Chondrocyte (in vitro differentiated cells): ENCODE measurements at regions not wholly inside any gene's neighbourhood (a gene's known extent, or its start where the extent isn't known, plus 50 kb on each side); places are given as distances from the start of the nearest gene placed in this dataset.

ENCODE experiments used
- DNase-seq: peaks from one replicate; pipeline ENCODE4 v3.0.0; 2021; ENCODE audit warnings: mixed read lengths, low spot score
- H3K27ac Mint-ChIP-seq: one replicate; pipeline ENCODE4 v1.8.0; 2021; ENCODE audit warnings: mild to moderate bottlenecking, moderate library complexity, mixed read lengths; ENCODE audit not compliant: unreplicated experiment
- H3K27me3 Mint-ChIP-seq: 2 replicates; pipeline ENCODE4 v1.8.0; 2021; ENCODE audit warnings: low read depth, mixed read lengths
- H3K36me3 Mint-ChIP-seq: 2 replicates; pipeline ENCODE4 v1.8.0; 2021; ENCODE audit warnings: low read depth, mixed read lengths
- H3K4me1 Mint-ChIP-seq: 2 replicates; pipeline ENCODE4 v1.8.0; 2021; ENCODE audit warnings: low read depth, mild to moderate bottlenecking, mixed read lengths
- H3K4me3 Mint-ChIP-seq: one replicate; pipeline ENCODE4 v1.8.0; 2021; ENCODE audit warnings: mild to moderate bottlenecking, moderate library complexity, mixed read lengths; ENCODE audit not compliant: unreplicated experiment
- H3K9me3 Mint-ChIP-seq: 2 replicates; pipeline ENCODE4 v1.8.0; 2021; ENCODE audit warnings: low read depth, mixed read lengths
- TF ChIP-seq, protein P1 (sequence below): fragments of 200-600 bp; sonication (generic); IDR thresholded peaks from 2 replicates; pipeline ENCODE4 v1.5.0; 2021; ENCODE audit warnings: antibody characterized with exemption, mild to moderate bottlenecking, moderate library complexity

DNA sequence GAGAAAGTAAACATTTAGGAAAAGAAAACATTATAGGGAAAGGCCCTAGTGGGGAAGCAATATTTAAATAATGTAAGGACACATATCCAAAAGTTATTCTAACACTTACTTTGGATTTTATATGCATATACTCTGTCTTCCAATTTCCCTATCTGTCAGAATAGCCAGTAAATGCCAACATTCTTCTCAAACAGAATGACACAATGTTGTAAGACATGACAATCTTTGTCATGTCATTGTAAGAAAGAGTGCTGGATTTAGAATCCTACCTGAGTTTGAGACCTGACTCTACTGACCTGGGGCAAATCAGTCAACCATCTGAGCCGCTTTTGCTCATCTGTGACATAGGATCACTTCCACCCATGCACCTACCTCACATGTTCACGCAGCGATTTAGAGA lies 198.3 kb downstream of the PHLDA1 start:
- no peak for DNase-seq
- Mint-ChIP-seq H3K27me3 (no peaks in the 10 kb centered on the region), H3K9me3 (peaks cover 2% of the 10 kb centered on the region), H3K27ac (no peak overlapping the region), H3K36me3 (no peaks in the 10 kb centered on the region), H3K4me1 (peaks cover 30% of the 10 kb centered on the region), H3K4me3 (no peak overlapping the region)
- TF ChIP-seq, protein P1, sequence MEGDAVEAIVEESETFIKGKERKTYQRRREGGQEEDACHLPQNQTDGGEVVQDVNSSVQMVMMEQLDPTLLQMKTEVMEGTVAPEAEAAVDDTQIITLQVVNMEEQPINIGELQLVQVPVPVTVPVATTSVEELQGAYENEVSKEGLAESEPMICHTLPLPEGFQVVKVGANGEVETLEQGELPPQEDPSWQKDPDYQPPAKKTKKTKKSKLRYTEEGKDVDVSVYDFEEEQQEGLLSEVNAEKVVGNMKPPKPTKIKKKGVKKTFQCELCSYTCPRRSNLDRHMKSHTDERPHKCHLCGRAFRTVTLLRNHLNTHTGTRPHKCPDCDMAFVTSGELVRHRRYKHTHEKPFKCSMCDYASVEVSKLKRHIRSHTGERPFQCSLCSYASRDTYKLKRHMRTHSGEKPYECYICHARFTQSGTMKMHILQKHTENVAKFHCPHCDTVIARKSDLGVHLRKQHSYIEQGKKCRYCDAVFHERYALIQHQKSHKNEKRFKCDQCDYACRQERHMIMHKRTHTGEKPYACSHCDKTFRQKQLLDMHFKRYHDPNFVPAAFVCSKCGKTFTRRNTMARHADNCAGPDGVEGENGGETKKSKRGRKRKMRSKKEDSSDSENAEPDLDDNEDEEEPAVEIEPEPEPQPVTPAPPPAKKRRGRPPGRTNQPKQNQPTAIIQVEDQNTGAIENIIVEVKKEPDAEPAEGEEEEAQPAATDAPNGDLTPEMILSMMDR: no peak

DNA sequence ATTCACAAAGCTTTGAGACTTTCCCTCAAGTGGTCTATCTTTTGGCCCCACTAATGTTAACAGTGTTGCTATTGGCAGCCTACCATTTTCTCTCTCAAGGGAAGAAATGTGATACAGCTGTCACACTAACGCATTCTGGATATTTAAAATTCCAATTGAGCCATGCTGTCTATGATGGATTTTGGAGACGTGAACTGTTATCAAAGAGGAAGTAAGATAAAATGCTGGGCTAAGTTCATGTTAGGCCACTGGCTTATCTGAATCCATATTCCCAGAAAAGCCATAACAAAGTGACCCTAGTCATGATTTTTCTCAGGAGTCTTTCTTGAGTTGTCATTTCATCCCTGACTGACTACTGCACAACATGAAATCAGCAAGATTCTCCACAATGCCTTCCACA lies 200.2 kb downstream of the PHLDA1 start:
- no peak overlapping the region for H3K4me3 Mint-ChIP-seq
- H3K27ac Mint-ChIP-seq: no peak overlapping the region
- H3K9me3 Mint-ChIP-seq: no peaks in the 10 kb centered on the region
- peaks cover 16% of the 10 kb centered on the region for H3K4me1 Mint-ChIP-seq
- no peaks in the 10 kb centered on the region for H3K36me3 Mint-ChIP-seq
- DNase-seq: no peak
- H3K27me3 Mint-ChIP-seq: no peaks in the 10 kb centered on the region
- TF ChIP-seq, protein P1: no peak

DNA sequence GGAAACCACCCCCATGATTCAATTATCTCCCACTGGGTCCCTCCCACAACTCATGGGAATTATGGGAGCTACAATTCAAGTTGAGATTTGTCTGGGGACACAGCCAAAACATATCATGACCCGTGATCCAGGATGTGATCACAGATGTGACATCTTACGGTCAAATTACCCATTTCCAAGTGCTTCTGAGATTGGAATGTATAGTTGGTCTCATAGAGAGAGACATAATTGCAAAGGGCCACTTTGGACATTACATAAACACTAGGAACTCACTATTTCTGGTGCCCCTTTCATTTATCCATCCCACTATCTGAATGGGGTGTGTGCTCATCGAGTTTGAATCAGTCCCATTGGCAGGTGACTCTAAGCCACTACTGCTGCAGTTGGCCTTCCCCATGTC lies 204.5 kb downstream of the PHLDA1 start:
- no peak overlapping the region for H3K4me3 Mint-ChIP-seq
- H3K4me1 Mint-ChIP-seq: peaks cover 22% of the 10 kb centered on the region

DNA sequence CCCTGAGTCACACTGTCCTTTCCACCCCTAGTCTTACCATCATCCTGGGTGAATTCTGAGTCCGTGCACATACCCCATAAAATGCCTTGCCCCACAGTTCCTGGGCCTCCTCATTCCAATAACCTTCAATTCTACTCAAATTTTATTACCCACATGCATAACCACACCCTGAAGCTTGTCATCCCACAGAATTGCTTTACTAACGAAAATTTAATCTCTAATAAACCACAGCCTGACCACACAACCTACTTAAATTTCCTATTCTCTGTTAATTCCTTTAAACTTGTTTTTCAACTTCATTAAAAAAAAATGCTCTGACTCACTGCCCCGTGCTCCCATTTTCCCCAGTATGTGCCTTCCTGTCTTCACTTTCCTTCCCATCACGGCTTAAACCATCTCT lies 205.9 kb downstream of the PHLDA1 start:
- Mint-ChIP-seq H3K27me3 (no peaks in the 10 kb centered on the region), H3K36me3 (no peaks in the 10 kb centered on the region), H3K4me1 (peaks cover 15% of the 10 kb centered on the region), H3K27ac (no peak overlapping the region), H3K4me3 (no peak overlapping the region), H3K9me3 (no peaks in the 10 kb centered on the region)
- DNase-seq: no peak
- TF ChIP-seq, protein P1: no peak

More for the DNA sequence above, 204.5 kb downstream of the PHLDA1 start:
- Mint-ChIP-seq H3K36me3 (no peaks in the 10 kb centered on the region), H3K9me3 (no peaks in the 10 kb centered on the region), H3K27ac (no peak overlapping the region), H3K27me3 (no peaks in the 10 kb centered on the region)
- no peak for DNase-seq
- TF ChIP-seq, protein P1: no peak

DNA sequence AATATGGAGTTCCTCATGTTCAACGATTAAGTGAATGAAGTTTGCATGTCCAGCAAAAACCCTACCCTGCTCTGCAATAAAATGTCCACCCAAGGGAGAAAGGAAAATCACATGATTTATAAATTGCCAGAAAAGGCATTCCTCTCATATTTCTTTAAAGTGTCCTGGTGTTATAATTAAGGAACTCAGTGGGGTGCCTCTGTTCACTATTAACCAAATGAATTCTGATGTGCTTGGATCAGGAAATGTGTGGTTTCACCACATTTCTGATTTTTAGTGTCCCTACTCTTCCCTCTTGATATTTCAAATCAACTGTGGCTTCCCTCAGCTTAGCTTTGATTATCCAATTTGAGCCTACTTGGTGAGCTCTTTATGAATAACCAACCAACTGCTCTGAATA lies 208.1 kb downstream of the PHLDA1 start:
- Mint-ChIP-seq H3K9me3 (no peaks in the 10 kb centered on the region), H3K27me3 (no peaks in the 10 kb centered on the region), H3K4me3 (no peak overlapping the region), H3K36me3 (no peaks in the 10 kb centered on the region), H3K27ac (no peak overlapping the region), H3K4me1 (peaks cover 20% of the 10 kb centered on the region)
- TF ChIP-seq, protein P1: no peak
- no peak for DNase-seq
